ENCODE measurements at regions not wholly inside any gene's neighbourhood (a gene's known extent, or its start where the extent isn't known, plus 50 kb on each side); places are given as distances from the start of the nearest gene placed in this dataset.

DNA sequence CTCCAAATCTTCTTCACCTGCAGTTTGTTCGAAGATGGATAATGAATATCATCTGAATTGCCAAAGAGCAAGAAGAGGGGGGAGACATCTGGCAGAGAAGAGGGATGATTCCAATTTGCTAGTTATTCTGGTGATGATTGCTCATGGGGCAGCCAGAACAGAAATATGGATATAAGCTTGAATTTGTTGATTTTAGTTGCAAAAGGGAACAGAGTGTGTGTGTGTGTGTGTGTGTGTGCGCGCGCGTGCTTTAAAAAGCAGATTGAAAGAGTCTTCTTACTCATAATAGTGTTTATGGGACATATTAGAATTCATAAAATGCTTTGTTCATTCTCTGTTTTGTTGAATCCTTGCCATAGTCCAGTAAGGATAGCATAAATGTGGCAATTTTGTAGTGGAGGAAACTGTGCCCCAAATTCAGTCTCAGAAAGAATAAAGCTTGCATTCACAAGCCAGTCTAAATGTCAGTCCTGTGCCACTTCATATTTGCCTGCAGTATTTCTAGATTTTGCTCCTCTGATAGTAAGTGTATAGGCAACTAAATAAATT, 436.3 kb upstream of the KLF4 start:
- no peak overlapping the region for H3K4me3 ChIP-seq (ENCODE audit: low read depth, low read length)
- no peak for DNase-seq
- no peak overlapping the region for H2AFZ ChIP-seq (ENCODE audit: insufficient read depth, low read length, poor library complexity)
- WGBS (ENCODE audit: extremely low coverage, insufficient coverage, insufficient read length): no CpG with 5 or more reads among the region's 5 CpGs
- no peak overlapping the region for H3K27ac ChIP-seq (ENCODE audit: low read depth, low read length)
- no peak overlapping the region for H4K12ac ChIP-seq (ENCODE audit: low read depth, low read length)
- H3K4ac ChIP-seq (ENCODE audit: low read depth, low read length): no peak overlapping the region
- H3K14ac ChIP-seq (ENCODE audit: low read length): no peak overlapping the region
- H2BK5ac ChIP-seq (ENCODE audit: low read depth, low read length, poor library complexity): no peak overlapping the region
- no peaks in the 10 kb centered on the region for H3K9me3 ChIP-seq (ENCODE audit: insufficient read depth, low read depth, low read length)
- H3K9ac ChIP-seq (ENCODE audit: low read length): no peak overlapping the region
- H3K79me1 ChIP-seq (ENCODE audit: low read length): no peaks in the 10 kb centered on the region
- H3K4me1 ChIP-seq (ENCODE audit: control insufficient read depth in 1 of 2, insufficient read depth in 2 of 2, low read length in 2 of 2): no peaks in the 10 kb centered on the region
- no peaks in the 10 kb centered on the region for H3K79me2 ChIP-seq (ENCODE audit: control insufficient read depth, insufficient read depth, low read length, poor library complexity)
- no peaks in the 10 kb centered on the region for H3K27me3 ChIP-seq (ENCODE audit: insufficient read depth, low read length)
- H2BK120ac ChIP-seq (ENCODE audit: insufficient read depth, low read length, poor library complexity): no peak overlapping the region
- no peak overlapping the region for H3K18ac ChIP-seq (ENCODE audit: low read length)
- H3K36me3 ChIP-seq (ENCODE audit: control insufficient read depth in 1 of 2, insufficient read depth in 2 of 2, low read length in 2 of 2): no peaks in the 10 kb centered on the region
- H3K23ac ChIP-seq (ENCODE audit: low read length): no peak overlapping the region
- H3K4me2 ChIP-seq (ENCODE audit: low read length): no peak overlapping the region
- H2AK5ac ChIP-seq (ENCODE audit: low read length): no peak overlapping the region
- no peak overlapping the region for H4K91ac ChIP-seq (ENCODE audit: low read depth, low read length)
- H2BK12ac ChIP-seq (ENCODE audit: low read length): no peak overlapping the region
- no peak overlapping the region for H4K8ac ChIP-seq (ENCODE audit: low read depth, low read length)

GRCh38 chr9:107922260-107922659, 432.7 kb upstream of the KLF4 start:
- H3K23ac ChIP-seq (ENCODE audit: low read length): no peak overlapping the region
- H2AFZ ChIP-seq (ENCODE audit: insufficient read depth, low read length, poor library complexity): no peak overlapping the region
- H2BK120ac ChIP-seq (ENCODE audit: insufficient read depth, low read length, poor library complexity): no peak overlapping the region
- no peak for DNase-seq
- no peaks in the 10 kb centered on the region for H3K9me3 ChIP-seq (ENCODE audit: insufficient read depth, low read depth, low read length)
- no peaks in the 10 kb centered on the region for H3K27me3 ChIP-seq (ENCODE audit: insufficient read depth, low read length)
- H2BK5ac ChIP-seq (ENCODE audit: low read depth, low read length, poor library complexity): no peak overlapping the region
- H3K27ac ChIP-seq (ENCODE audit: low read depth, low read length): no peak overlapping the region
- no peak overlapping the region for H3K4me3 ChIP-seq (ENCODE audit: low read depth, low read length)
- no peak overlapping the region for H4K91ac ChIP-seq (ENCODE audit: low read depth, low read length)
- H3K14ac ChIP-seq (ENCODE audit: low read length): no peak overlapping the region
- no peaks in the 10 kb centered on the region for H3K79me1 ChIP-seq (ENCODE audit: low read length)
- H3K9ac ChIP-seq (ENCODE audit: low read length): no peak overlapping the region
- H3K4me2 ChIP-seq (ENCODE audit: low read length): no peak overlapping the region
- H2BK12ac ChIP-seq (ENCODE audit: low read length): no peak overlapping the region
- no peaks in the 10 kb centered on the region for H3K4me1 ChIP-seq (ENCODE audit: control insufficient read depth in 1 of 2, insufficient read depth in 2 of 2, low read length in 2 of 2)
- no peak overlapping the region for H4K8ac ChIP-seq (ENCODE audit: low read depth, low read length)
- H2AK5ac ChIP-seq (ENCODE audit: low read length): no peak overlapping the region
- no peak overlapping the region for H3K4ac ChIP-seq (ENCODE audit: low read depth, low read length)
- no peak overlapping the region for H4K12ac ChIP-seq (ENCODE audit: low read depth, low read length)
- no CpG with 5 or more reads among the region's 1 CpG for WGBS (ENCODE audit: extremely low coverage, insufficient coverage, insufficient read length)
- no peak overlapping the region for H3K18ac ChIP-seq (ENCODE audit: low read length)
- H3K79me2 ChIP-seq (ENCODE audit: control insufficient read depth, insufficient read depth, low read length, poor library complexity): no peaks in the 10 kb centered on the region
- H3K36me3 ChIP-seq (ENCODE audit: control insufficient read depth in 1 of 2, insufficient read depth in 2 of 2, low read length in 2 of 2): no peaks in the 10 kb centered on the region

- Histone ChIP-seq H3K4ac (ENCODE audit: low read depth, low read length) (no peak overlapping the region), H3K23ac (ENCODE audit: low read length) (no peak overlapping the region), H2BK5ac (ENCODE audit: low read depth, low read length, poor library complexity) (no peak overlapping the region), H4K8ac (ENCODE audit: low read depth, low read length) (no peak overlapping the region), H3K4me2 (ENCODE audit: low read length) (no peak overlapping the region), H3K14ac (ENCODE audit: low read length) (no peak overlapping the region), H3K4me1 (ENCODE audit: control insufficient read depth in 1 of 2, insufficient read depth in 2 of 2, low read length in 2 of 2) (no peaks in the 10 kb centered on the region), H4K91ac (ENCODE audit: low read depth, low read length) (no peak overlapping the region), H2AFZ (ENCODE audit: insufficient read depth, low read length, poor library complexity) (no peak overlapping the region), H3K79me1 (ENCODE audit: low read length) (no peaks in the 10 kb centered on the region), H3K9me3 (ENCODE audit: insufficient read depth, low read depth, low read length) (no peaks in the 10 kb centered on the region), H2BK12ac (ENCODE audit: low read length) (no peak overlapping the region), H2AK5ac (ENCODE audit: low read length) (no peak overlapping the region), H4K12ac (ENCODE audit: low read depth, low read length) (no peak overlapping the region), H3K27me3 (ENCODE audit: insufficient read depth, low read length) (no peaks in the 10 kb centered on the region), H3K27ac (ENCODE audit: low read depth, low read length) (no peak overlapping the region), H2BK120ac (ENCODE audit: insufficient read depth, low read length, poor library complexity) (no peak overlapping the region), H3K18ac (ENCODE audit: low read length) (no peak overlapping the region), H3K36me3 (ENCODE audit: control insufficient read depth in 1 of 2, insufficient read depth in 2 of 2, low read length in 2 of 2) (no peaks in the 10 kb centered on the region), H3K9ac (ENCODE audit: low read length) (no peak overlapping the region), H3K79me2 (ENCODE audit: control insufficient read depth, insufficient read depth, low read length, poor library complexity) (no peaks in the 10 kb centered on the region), H3K4me3 (ENCODE audit: low read depth, low read length) (no peak overlapping the region)
- whole genome bisulfite sequencing (ENCODE audit: extremely low coverage, insufficient coverage, insufficient read length): no CpG with 5 or more reads among the region's 6 CpGs
- no peak for DNase-seq
Measured at GRCh38 chr9:107919263-107919662, 429.7 kb upstream of the KLF4 start.

DNA sequence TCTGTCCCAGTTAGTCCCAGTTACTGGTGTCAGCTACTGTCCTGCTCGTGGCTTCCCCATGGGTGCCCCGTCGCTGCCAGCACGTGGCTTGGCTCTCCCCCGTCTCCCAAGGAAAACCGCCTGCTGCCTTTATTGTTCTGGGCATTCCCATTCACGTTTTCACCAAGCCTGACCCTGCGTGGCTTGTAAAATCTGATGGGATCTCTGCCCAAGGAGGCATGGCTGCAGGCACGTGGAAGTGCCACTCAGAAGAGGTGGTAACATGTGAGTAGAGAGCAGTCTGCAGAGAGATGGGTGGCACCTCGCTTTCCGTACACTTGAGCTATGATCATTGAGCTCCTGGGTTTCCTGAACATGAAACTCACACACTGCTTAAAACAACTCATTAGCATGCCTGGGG, 429.2 kb upstream of the KLF4 start:
- H2BK5ac ChIP-seq (ENCODE audit: low read depth, low read length, poor library complexity): no peak overlapping the region
- H2AK5ac ChIP-seq (ENCODE audit: low read length): no peak overlapping the region
- no peaks in the 10 kb centered on the region for H3K79me1 ChIP-seq (ENCODE audit: low read length)
- no peak overlapping the region for H3K4me2 ChIP-seq (ENCODE audit: low read length)
- no CpG with 5 or more reads among the region's 11 CpGs for WGBS (ENCODE audit: extremely low coverage, insufficient coverage, insufficient read length)
- no peak overlapping the region for H3K4ac ChIP-seq (ENCODE audit: low read depth, low read length)
- H2BK12ac ChIP-seq (ENCODE audit: low read length): no peak overlapping the region
- H3K4me1 ChIP-seq (ENCODE audit: control insufficient read depth in 1 of 2, insufficient read depth in 2 of 2, low read length in 2 of 2): no peaks in the 10 kb centered on the region
- no peaks in the 10 kb centered on the region for H3K36me3 ChIP-seq (ENCODE audit: control insufficient read depth in 1 of 2, insufficient read depth in 2 of 2, low read length in 2 of 2)
- H3K4me3 ChIP-seq (ENCODE audit: low read depth, low read length): no peak overlapping the region
- no peak overlapping the region for H3K14ac ChIP-seq (ENCODE audit: low read length)
- no peaks in the 10 kb centered on the region for H3K27me3 ChIP-seq (ENCODE audit: insufficient read depth, low read length)
- no peak overlapping the region for H3K27ac ChIP-seq (ENCODE audit: low read depth, low read length)
- H3K23ac ChIP-seq (ENCODE audit: low read length): no peak overlapping the region
- no peaks in the 10 kb centered on the region for H3K9me3 ChIP-seq (ENCODE audit: insufficient read depth, low read depth, low read length)
- no peak overlapping the region for H4K8ac ChIP-seq (ENCODE audit: low read depth, low read length)
- no peak overlapping the region for H2BK120ac ChIP-seq (ENCODE audit: insufficient read depth, low read length, poor library complexity)
- no peak overlapping the region for H2AFZ ChIP-seq (ENCODE audit: insufficient read depth, low read length, poor library complexity)
- H4K91ac ChIP-seq (ENCODE audit: low read depth, low read length): no peak overlapping the region
- no peak for DNase-seq
- no peak overlapping the region for H3K9ac ChIP-seq (ENCODE audit: low read length)
- H3K18ac ChIP-seq (ENCODE audit: low read length): no peak overlapping the region
- no peaks in the 10 kb centered on the region for H3K79me2 ChIP-seq (ENCODE audit: control insufficient read depth, insufficient read depth, low read length, poor library complexity)
- H4K12ac ChIP-seq (ENCODE audit: low read depth, low read length): no peak overlapping the region
